ENCODE measurements at regions not wholly inside any gene's neighbourhood (a gene's known extent, or its start where the extent isn't known, plus 50 kb on each side); places are given as distances from the start of the nearest gene placed in this dataset.

- H3K36me3 ChIP-seq, result no peaks in the 10 kb centered on the region
- DNase-seq (ENCODE audit: low spot score in 2 of 2), result no peak
- no peak overlapping the region for H3K27ac ChIP-seq
- no peaks in the 10 kb centered on the region for H3K4me1 ChIP-seq
- no peaks in the 10 kb centered on the region for H3K27me3 ChIP-seq
- TF ChIP-seq EP300 (IDR thresholded peaks at IDR 0.05) (no peak), POLR2A (IDR thresholded peaks at IDR 0.05) (no peak), CTCF (IDR thresholded peaks at IDR 0.05) (no peak)
- 61 to 66% methylated on average over 7 of the region's 7 CpGs for WGBS, 2 donors
- no peak overlapping the region for H3K4me3 ChIP-seq
- peaks cover 0 to 23% (median 4%) of the 10 kb centered on the region in 4 donors for H3K9me3 ChIP-seq
Observed at GRCh38 chr2:11967946-11968465, 221.6 kb downstream of the LPIN1 start.

GRCh38 chr2:11968521-11968920, 222.1 kb downstream of the LPIN1 start:
- WGBS, 2 donors, result 79 to 84% methylated on average over 5 of the region's 5 CpGs
- no peak overlapping the region for H3K4me3 ChIP-seq
- no peak for DNase-seq (ENCODE audit: low spot score in 2 of 2)
- peaks cover 0 to 28% (median 5%) of the 10 kb centered on the region in 4 donors for H3K9me3 ChIP-seq
- H3K36me3 ChIP-seq, result no peaks in the 10 kb centered on the region
- TF ChIP-seq POLR2A (IDR thresholded peaks at IDR 0.05), result no peak
- no peak for TF ChIP-seq EP300 (IDR thresholded peaks at IDR 0.05)
- TF ChIP-seq CTCF (IDR thresholded peaks at IDR 0.05), result no peak
- no peaks in the 10 kb centered on the region for H3K4me1 ChIP-seq
- H3K27ac ChIP-seq, result no peak overlapping the region
- no peaks in the 10 kb centered on the region for H3K27me3 ChIP-seq

- no peaks in the 10 kb centered on the region for H3K36me3 ChIP-seq
- no peak overlapping the region for H3K4me3 ChIP-seq
- TF ChIP-seq CTCF (IDR thresholded peaks at IDR 0.05) (no peak), POLR2A (IDR thresholded peaks at IDR 0.05) (no peak), EP300 (IDR thresholded peaks at IDR 0.05) (no peak)
- 86 to 88% methylated on average over 1 of the region's 1 CpG for WGBS, 2 donors
- no peaks in the 10 kb centered on the region for H3K27me3 ChIP-seq
- no peaks in the 10 kb centered on the region for H3K4me1 ChIP-seq
- no peak overlapping the region for H3K27ac ChIP-seq
- peaks cover 0 to 40% (median 7%) of the 10 kb centered on the region in 4 donors for H3K9me3 ChIP-seq
- no peak for DNase-seq (ENCODE audit: low spot score in 2 of 2)
Observed at GRCh38 chr2:11969774-11970173, 223.3 kb downstream of the LPIN1 start.

GRCh38 chr2:11974573-11974972, 228.1 kb downstream of the LPIN1 start:
- TF ChIP-seq CTCF (IDR thresholded peaks at IDR 0.05) (no peak), EP300 (IDR thresholded peaks at IDR 0.05) (no peak), POLR2A (IDR thresholded peaks at IDR 0.05) (no peak)
- Histone ChIP-seq H3K27ac (no peak overlapping the region), H3K4me3 (no peak overlapping the region), H3K27me3 (no peaks in the 10 kb centered on the region), H3K36me3 (no peaks in the 10 kb centered on the region), H3K4me1 (no peaks in the 10 kb centered on the region), H3K9me3 (peaks cover 0 to 52% (median 7%) of the 10 kb centered on the region in 4 donors)
- DNase-seq (ENCODE audit: low spot score in 2 of 2), result no peak
- WGBS, 2 donors, result 100% methylated on average over 1 of the region's 1 CpG

GRCh38 chr2:11975373-11975772, 228.9 kb downstream of the LPIN1 start:
- no peak overlapping the region for H3K27ac ChIP-seq
- no peaks in the 10 kb centered on the region for H3K27me3 ChIP-seq
- TF ChIP-seq CTCF (IDR thresholded peaks at IDR 0.05), result no peak
- TF ChIP-seq EP300 (IDR thresholded peaks at IDR 0.05), result no peak
- TF ChIP-seq POLR2A (IDR thresholded peaks at IDR 0.05), result no peak
- no peaks in the 10 kb centered on the region for H3K36me3 ChIP-seq
- peaks cover 0 to 48% (median 7%) of the 10 kb centered on the region in 4 donors for H3K9me3 ChIP-seq
- no peaks in the 10 kb centered on the region for H3K4me1 ChIP-seq
- 92 to 94% methylated on average over 1 of the region's 1 CpG for WGBS, 2 donors
- no peak overlapping the region for H3K4me3 ChIP-seq
- DNase-seq (ENCODE audit: low spot score in 2 of 2), result no peak

Measured in tibial nerve (tissue), 4 donors.